AG09309 (cell line): ENCODE measurements at regions not wholly inside any gene's neighbourhood (a gene's known extent, or its start where the extent isn't known, plus 50 kb on each side); places are given as distances from the start of the nearest gene placed in this dataset.

Experiments used
- DNase-seq: peaks from one replicate; pipeline ENCODE4 v3.0.0-alpha.2; 2010; ENCODE audit warnings: low read depth
- H3K4me3 ChIP-seq: 2 replicates; pipeline ENCODE4 v1.5.1; 2011; ENCODE audit warnings: mild to moderate bottlenecking, low read depth, low read length, moderate library complexity; ENCODE audit not compliant: control insufficient read depth
- TF ChIP-seq, protein P1 (sequence below): IDR thresholded peaks from 2 replicates; pipeline ENCODE4 v1.5.1; 2011; ENCODE audit warnings: mild to moderate bottlenecking, low read depth, low read length, inconsistent platforms; ENCODE audit not compliant: insufficient read depth, control insufficient read depth; ENCODE audit errors: missing control alignments

DNA sequence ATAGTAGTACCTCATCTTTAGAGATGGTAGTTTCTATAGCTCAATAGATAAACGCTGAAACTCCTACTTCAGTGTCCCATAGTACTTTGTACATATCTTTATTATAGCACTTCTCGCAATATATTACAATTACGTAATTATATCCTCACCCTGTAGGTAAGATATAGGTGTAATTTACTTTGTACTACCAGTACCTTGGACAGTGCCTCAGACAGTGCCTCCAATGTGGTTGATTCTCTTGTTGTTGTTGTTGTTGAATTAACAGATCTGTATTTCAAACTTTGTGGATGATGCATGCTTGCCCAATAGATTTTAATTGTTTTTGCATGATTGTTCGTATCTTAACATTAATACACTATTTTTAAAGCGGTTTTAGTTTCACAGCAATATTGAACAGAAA, 188.6 kb downstream of the ARL6IP6 start:
- no peak overlapping the region for H3K4me3 ChIP-seq
- DNase-seq = no peak
- TF ChIP-seq, protein P1, sequence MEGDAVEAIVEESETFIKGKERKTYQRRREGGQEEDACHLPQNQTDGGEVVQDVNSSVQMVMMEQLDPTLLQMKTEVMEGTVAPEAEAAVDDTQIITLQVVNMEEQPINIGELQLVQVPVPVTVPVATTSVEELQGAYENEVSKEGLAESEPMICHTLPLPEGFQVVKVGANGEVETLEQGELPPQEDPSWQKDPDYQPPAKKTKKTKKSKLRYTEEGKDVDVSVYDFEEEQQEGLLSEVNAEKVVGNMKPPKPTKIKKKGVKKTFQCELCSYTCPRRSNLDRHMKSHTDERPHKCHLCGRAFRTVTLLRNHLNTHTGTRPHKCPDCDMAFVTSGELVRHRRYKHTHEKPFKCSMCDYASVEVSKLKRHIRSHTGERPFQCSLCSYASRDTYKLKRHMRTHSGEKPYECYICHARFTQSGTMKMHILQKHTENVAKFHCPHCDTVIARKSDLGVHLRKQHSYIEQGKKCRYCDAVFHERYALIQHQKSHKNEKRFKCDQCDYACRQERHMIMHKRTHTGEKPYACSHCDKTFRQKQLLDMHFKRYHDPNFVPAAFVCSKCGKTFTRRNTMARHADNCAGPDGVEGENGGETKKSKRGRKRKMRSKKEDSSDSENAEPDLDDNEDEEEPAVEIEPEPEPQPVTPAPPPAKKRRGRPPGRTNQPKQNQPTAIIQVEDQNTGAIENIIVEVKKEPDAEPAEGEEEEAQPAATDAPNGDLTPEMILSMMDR = no peak

DNA sequence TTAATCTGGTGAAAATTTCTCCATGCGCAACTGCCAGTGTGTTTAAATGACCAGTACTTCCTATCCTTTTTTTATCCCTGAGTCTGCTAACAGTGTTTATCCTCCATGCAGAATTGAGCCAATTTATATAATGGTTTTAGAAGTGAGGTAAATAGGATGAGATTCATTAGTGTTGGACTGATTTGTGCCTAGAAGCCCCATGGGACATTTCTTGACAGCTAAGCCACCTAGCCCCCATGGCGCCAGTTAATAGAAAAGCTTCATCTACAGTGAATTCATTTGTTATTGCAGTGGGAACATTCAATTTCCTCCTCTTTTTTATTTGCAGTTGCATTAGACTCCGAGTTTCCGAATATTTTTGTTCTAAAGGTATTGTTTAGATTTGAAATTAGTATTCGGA, 175.6 kb downstream of the ARL6IP6 start:
- no peak for DNase-seq
- TF ChIP-seq, protein P1 = no peak
- H3K4me3 ChIP-seq = no peak overlapping the region

DNA sequence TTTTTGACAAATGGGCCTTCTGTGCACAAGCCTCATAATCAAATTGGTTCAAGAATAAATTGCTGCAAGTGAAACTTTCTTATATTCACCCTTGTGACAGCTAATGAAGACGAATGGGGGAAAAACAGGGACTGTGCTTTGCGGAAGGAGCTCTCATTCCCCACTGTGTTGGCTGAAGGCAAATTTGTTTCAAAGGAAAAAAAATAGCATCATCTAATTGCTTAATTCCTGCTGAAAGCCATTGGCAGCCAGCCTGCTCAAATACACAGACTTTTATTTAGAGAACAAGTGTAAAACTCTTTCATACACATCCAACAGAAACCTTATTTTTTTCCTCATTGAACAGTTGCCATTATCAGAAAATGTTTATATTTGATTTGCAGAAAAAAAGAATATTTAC, 172.3 kb downstream of the ARL6IP6 start:
- DNase-seq = no peak
- TF ChIP-seq, protein P1 = no peak
- H3K4me3 ChIP-seq = no peak overlapping the region

DNA sequence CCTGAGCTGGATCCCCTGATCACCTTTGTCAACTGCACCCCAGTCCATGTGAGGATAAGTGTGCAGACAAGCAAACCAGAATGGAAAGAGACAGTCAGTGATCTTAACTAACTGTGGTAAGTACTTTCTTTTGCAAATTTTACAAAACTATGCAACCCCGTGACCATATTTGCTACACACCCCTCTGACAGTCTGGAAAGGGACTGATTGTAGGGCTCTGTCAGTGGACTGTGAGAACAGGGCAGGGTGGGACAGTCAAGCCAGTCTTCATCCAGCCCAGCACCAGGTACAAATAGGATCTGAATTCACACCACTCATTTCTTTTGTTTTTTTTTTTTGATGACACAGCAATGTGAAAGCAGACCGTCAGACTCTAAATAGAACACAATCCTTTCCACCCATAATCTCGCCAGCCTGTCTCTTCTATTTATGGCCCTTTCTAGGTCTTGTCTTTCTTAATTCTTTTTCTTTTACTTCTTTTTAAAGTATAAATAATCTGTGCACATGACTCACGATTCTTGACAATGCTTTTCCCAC, 165.6 kb downstream of the ARL6IP6 start:
- H3K4me3 ChIP-seq = no peak overlapping the region
- DNase-seq = no peak
- TF ChIP-seq, protein P1 = no peak

DNA sequence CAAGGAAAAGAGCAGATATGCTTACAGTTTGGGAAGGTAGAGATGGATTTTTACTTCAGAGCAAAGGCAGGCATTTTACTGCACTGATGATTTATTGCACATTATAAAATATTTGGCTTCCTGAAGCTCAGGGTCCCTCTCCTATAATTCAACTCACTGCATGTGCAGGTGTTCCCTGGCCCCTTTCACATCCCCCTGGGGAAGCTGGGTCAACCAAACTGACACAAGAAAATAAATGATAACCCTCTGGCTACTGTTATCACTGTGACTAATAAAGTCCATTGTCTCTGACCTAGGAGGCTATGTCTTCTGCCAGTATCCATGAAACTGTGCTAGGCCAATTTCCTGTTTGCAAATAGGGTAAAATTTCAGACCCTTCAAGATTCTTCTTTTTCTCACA, 163.1 kb downstream of the ARL6IP6 start:
- TF ChIP-seq, protein P1 = no peak
- no peak for DNase-seq
- no peak overlapping the region for H3K4me3 ChIP-seq

DNA sequence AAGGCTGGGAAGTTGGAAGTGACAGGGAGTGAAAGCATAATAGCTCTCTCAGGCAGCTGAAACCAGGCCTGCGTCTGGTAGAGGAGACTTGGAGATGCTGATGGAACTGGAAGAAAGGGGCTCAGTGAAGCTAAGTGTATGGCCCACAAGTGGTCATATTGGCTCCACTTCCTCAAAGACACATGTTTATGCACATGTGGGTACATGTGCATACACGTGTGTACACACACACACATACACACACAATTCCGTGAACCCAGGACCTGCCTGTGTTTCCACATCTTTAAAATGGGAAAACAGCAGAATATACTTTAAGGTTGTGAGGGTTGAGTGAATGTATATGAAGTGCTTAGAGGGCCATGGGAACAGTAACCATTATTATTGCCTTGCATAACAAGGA, 160.9 kb downstream of the ARL6IP6 start:
- TF ChIP-seq, protein P1 = no peak
- no peak overlapping the region for H3K4me3 ChIP-seq
- no peak for DNase-seq
